ENCODE measurements at regions not wholly inside any gene's neighbourhood (a gene's known extent, or its start where the extent isn't known, plus 50 kb on each side); places are given as distances from the start of the nearest gene placed in this dataset.

- no peak for TF ChIP-seq SUZ12 (IDR thresholded peaks at IDR 0.05; ENCODE audit: extremely low read depth, insufficient read depth, insufficient read length)
- TF ChIP-seq ZNF274 (IDR thresholded peaks at IDR 0.05; ENCODE audit: low read depth, low read length) = no peak
- TF ChIP-seq YY1 (IDR thresholded peaks at IDR 0.05; ENCODE audit: insufficient read depth, insufficient read length) = no peak
These were observed 373.7 kb downstream of the DOK5 start for GRCh38 chr20:54848984-54849538.
